ENCODE measurements at regions not wholly inside any gene's neighbourhood (a gene's known extent, or its start where the extent isn't known, plus 50 kb on each side); places are given as distances from the start of the nearest gene placed in this dataset.

DNA sequence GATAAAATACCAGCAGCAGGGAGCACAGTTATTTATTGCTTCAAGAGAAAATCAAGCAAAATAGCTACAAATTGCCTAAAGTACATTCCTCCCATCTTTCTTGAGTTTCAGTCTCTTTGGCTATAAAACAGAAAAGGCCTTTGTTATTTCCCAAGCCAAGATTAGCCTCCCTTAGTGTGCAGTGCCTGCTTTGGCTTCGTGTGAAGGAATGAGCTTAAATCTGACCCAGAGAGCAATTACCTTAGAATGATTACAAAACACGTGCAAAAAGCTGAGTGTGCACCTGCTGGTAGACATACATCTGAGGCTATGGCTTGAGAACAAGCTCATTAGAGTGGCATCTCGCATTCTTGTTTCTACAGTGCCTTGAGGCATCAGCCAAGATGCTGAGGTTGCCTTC lies 250.8 kb downstream of the C4orf33 start:
- H3K4me3 ChIP-seq (ENCODE audit: low read depth, low read length), result no peak overlapping the region
- H2AK5ac ChIP-seq (ENCODE audit: low read length), result no peak overlapping the region
- H2BK12ac ChIP-seq (ENCODE audit: low read length), result no peak overlapping the region
- DNase-seq, result peak in 1 of 2 donors; percentile 10
- no peak overlapping the region for H2BK120ac ChIP-seq (ENCODE audit: insufficient read depth, low read length, poor library complexity)
- no peaks in the 10 kb centered on the region for H3K36me3 ChIP-seq (ENCODE audit: control insufficient read depth in 1 of 2, insufficient read depth in 2 of 2, low read length in 2 of 2)
- no peak overlapping the region for H3K9ac ChIP-seq (ENCODE audit: low read length)
- no peak overlapping the region for H3K4me2 ChIP-seq (ENCODE audit: low read length)
- no CpG with 5 or more reads among the region's 3 CpGs for WGBS (ENCODE audit: extremely low coverage, insufficient coverage, insufficient read length)
- no peak overlapping the region for H2AFZ ChIP-seq (ENCODE audit: insufficient read depth, low read length, poor library complexity)
- H4K8ac ChIP-seq (ENCODE audit: low read depth, low read length), result no peak overlapping the region
- H3K23ac ChIP-seq (ENCODE audit: low read length), result no peak overlapping the region
- H3K79me2 ChIP-seq (ENCODE audit: control insufficient read depth, insufficient read depth, low read length, poor library complexity), result no peaks in the 10 kb centered on the region
- H3K4ac ChIP-seq (ENCODE audit: low read depth, low read length), result no peak overlapping the region
- no peak overlapping the region for H2BK5ac ChIP-seq (ENCODE audit: low read depth, low read length, poor library complexity)
- no peak overlapping the region for H3K27ac ChIP-seq (ENCODE audit: low read depth, low read length)
- H4K12ac ChIP-seq (ENCODE audit: low read depth, low read length), result no peak overlapping the region
- no peaks in the 10 kb centered on the region for H3K9me3 ChIP-seq (ENCODE audit: insufficient read depth, low read depth, low read length)
- no peaks in the 10 kb centered on the region for H3K4me1 ChIP-seq (ENCODE audit: control insufficient read depth in 1 of 2, insufficient read depth in 2 of 2, low read length in 2 of 2)
- H4K91ac ChIP-seq (ENCODE audit: low read depth, low read length), result no peak overlapping the region
- no peak overlapping the region for H3K14ac ChIP-seq (ENCODE audit: low read length)
- H3K27me3 ChIP-seq (ENCODE audit: insufficient read depth, low read length), result no peaks in the 10 kb centered on the region
- H3K18ac ChIP-seq (ENCODE audit: low read length), result no peak overlapping the region
- H3K79me1 ChIP-seq (ENCODE audit: low read length), result no peaks in the 10 kb centered on the region

DNA sequence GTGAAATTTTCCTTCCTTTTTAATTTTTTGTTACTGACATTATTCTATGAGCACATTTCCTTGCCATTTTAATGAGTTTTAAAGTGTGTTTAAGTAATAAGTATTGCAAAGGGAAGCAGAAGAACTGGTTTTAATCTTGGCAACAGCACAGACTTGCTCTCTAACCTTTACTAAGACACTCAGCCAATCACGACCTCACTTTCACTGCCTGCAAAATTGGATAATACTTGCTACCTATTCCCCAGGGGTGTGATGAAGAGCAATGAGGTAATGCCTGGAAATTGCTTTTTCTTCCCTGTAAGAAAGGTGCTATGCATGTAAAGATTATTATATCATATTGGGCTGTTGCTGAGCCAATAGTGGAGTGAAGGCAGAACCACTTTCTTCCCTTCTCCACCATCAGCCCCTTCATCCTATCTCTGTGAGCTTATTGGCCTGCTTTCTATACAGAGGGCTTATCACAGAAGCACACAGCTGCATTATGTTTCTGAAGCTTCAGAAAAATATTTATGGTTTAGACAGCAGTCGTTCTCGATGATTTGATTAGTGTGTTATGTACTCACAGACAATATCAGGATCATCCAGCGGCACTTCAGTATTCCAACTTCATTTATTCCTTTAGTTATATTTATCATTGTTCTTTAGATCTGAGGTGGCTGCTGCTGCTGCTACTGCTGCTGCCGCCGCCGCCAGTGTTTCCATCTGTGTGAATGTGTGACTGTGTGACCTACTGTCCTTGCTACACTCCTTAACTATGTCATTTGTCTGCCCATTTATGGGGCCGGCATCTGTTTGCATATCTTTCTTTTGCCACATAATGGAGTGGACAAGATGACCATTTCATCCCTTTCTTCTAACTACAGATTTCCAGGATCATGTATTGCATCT lies 255.1 kb downstream of the C4orf33 start:
- Histone ChIP-seq H3K9me3 (ENCODE audit: insufficient read depth, low read depth, low read length) (no peaks in the 10 kb centered on the region), H2AFZ (ENCODE audit: insufficient read depth, low read length, poor library complexity) (no peak overlapping the region), H2BK12ac (ENCODE audit: low read length) (no peak overlapping the region), H3K14ac (ENCODE audit: low read length) (no peak overlapping the region), H2BK5ac (ENCODE audit: low read depth, low read length, poor library complexity) (no peak overlapping the region), H4K8ac (ENCODE audit: low read depth, low read length) (no peak overlapping the region), H3K23ac (ENCODE audit: low read length) (no peak overlapping the region), H3K9ac (ENCODE audit: low read length) (no peak overlapping the region), H3K4ac (ENCODE audit: low read depth, low read length) (no peak overlapping the region), H3K4me3 (ENCODE audit: low read depth, low read length) (no peak overlapping the region), H3K4me2 (ENCODE audit: low read length) (no peak overlapping the region), H3K18ac (ENCODE audit: low read length) (no peak overlapping the region), H3K79me2 (ENCODE audit: control insufficient read depth, insufficient read depth, low read length, poor library complexity) (no peaks in the 10 kb centered on the region), H3K4me1 (ENCODE audit: control insufficient read depth in 1 of 2, insufficient read depth in 2 of 2, low read length in 2 of 2) (no peaks in the 10 kb centered on the region), H2AK5ac (ENCODE audit: low read length) (no peak overlapping the region), H2BK120ac (ENCODE audit: insufficient read depth, low read length, poor library complexity) (no peak overlapping the region), H4K91ac (ENCODE audit: low read depth, low read length) (no peak overlapping the region), H3K27ac (ENCODE audit: low read depth, low read length) (no peak overlapping the region), H3K27me3 (ENCODE audit: insufficient read depth, low read length) (no peaks in the 10 kb centered on the region), H3K36me3 (ENCODE audit: control insufficient read depth in 1 of 2, insufficient read depth in 2 of 2, low read length in 2 of 2) (no peaks in the 10 kb centered on the region), H4K12ac (ENCODE audit: low read depth, low read length) (no peak overlapping the region), H3K79me1 (ENCODE audit: low read length) (no peaks in the 10 kb centered on the region)
- no peak for DNase-seq
- no CpG with 5 or more reads among the region's 8 CpGs for WGBS (ENCODE audit: extremely low coverage, insufficient coverage, insufficient read length)

DNA sequence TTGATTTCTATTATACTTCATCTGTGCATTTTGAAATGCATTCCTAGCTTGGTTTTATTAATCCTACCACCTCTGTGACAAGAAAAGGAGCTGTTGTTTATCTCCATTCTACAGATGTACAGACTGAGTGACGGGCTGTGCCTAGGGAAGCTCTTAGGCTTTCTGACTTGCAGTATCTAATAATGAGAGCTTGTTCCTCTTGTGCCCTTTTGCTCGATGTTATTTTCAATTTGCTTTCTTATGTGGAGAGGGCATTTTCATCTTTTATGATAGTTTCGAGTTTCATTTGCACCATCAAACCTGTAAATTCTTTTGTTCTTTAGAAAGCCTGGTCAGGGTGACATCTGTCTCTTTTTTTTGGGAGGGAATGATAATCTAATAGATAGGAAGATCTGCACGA lies 256.5 kb downstream of the C4orf33 start:
- no peaks in the 10 kb centered on the region for H3K79me1 ChIP-seq (ENCODE audit: low read length)
- no peaks in the 10 kb centered on the region for H3K27me3 ChIP-seq (ENCODE audit: insufficient read depth, low read length)
- H2AFZ ChIP-seq (ENCODE audit: insufficient read depth, low read length, poor library complexity), result no peak overlapping the region
- no peak overlapping the region for H3K4ac ChIP-seq (ENCODE audit: low read depth, low read length)
- no peak overlapping the region for H3K9ac ChIP-seq (ENCODE audit: low read length)
- H3K4me1 ChIP-seq (ENCODE audit: control insufficient read depth in 1 of 2, insufficient read depth in 2 of 2, low read length in 2 of 2), result no peaks in the 10 kb centered on the region
- H2BK5ac ChIP-seq (ENCODE audit: low read depth, low read length, poor library complexity), result no peak overlapping the region
- no peak for DNase-seq
- H2BK12ac ChIP-seq (ENCODE audit: low read length), result no peak overlapping the region
- no peak overlapping the region for H3K14ac ChIP-seq (ENCODE audit: low read length)
- H3K79me2 ChIP-seq (ENCODE audit: control insufficient read depth, insufficient read depth, low read length, poor library complexity), result no peaks in the 10 kb centered on the region
- H4K8ac ChIP-seq (ENCODE audit: low read depth, low read length), result no peak overlapping the region
- no peak overlapping the region for H3K23ac ChIP-seq (ENCODE audit: low read length)
- H3K4me3 ChIP-seq (ENCODE audit: low read depth, low read length), result no peak overlapping the region
- H4K12ac ChIP-seq (ENCODE audit: low read depth, low read length), result no peak overlapping the region
- H3K36me3 ChIP-seq (ENCODE audit: control insufficient read depth in 1 of 2, insufficient read depth in 2 of 2, low read length in 2 of 2), result no peaks in the 10 kb centered on the region
- H2BK120ac ChIP-seq (ENCODE audit: insufficient read depth, low read length, poor library complexity), result no peak overlapping the region
- no peak overlapping the region for H3K4me2 ChIP-seq (ENCODE audit: low read length)
- no peak overlapping the region for H2AK5ac ChIP-seq (ENCODE audit: low read length)
- no peak overlapping the region for H3K27ac ChIP-seq (ENCODE audit: low read depth, low read length)
- no peak overlapping the region for H3K18ac ChIP-seq (ENCODE audit: low read length)
- H4K91ac ChIP-seq (ENCODE audit: low read depth, low read length), result no peak overlapping the region
- no CpG with 5 or more reads among the region's 4 CpGs for WGBS (ENCODE audit: extremely low coverage, insufficient coverage, insufficient read length)
- no peaks in the 10 kb centered on the region for H3K9me3 ChIP-seq (ENCODE audit: insufficient read depth, low read depth, low read length)

DNA sequence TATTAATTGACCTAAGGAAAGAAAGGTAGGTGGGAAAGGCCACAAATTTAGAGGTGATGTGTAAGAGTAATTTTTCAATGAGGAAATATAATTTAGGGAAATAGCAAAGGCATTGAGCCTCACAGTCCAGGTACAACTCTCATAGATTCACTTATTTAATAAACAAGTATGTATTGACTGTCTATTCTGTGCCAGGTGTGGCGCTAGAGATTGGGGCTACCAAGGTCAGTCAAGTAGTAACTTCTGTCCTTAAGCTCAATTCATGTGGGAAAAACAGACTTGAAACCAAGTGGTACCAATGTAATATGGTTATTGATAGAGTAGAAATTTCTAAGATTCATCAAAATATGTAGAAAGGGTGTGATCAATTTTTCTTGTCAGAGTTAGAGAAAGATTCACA lies 257.5 kb downstream of the C4orf33 start:
- Histone ChIP-seq H3K4me2 (ENCODE audit: low read length) (no peak overlapping the region), H3K4me3 (ENCODE audit: low read depth, low read length) (no peak overlapping the region), H2BK12ac (ENCODE audit: low read length) (no peak overlapping the region), H2BK120ac (ENCODE audit: insufficient read depth, low read length, poor library complexity) (no peak overlapping the region), H3K4ac (ENCODE audit: low read depth, low read length) (no peak overlapping the region), H4K91ac (ENCODE audit: low read depth, low read length) (no peak overlapping the region), H3K27ac (ENCODE audit: low read depth, low read length) (no peak overlapping the region), H2AK5ac (ENCODE audit: low read length) (no peak overlapping the region), H4K8ac (ENCODE audit: low read depth, low read length) (no peak overlapping the region), H3K23ac (ENCODE audit: low read length) (no peak overlapping the region), H3K79me2 (ENCODE audit: control insufficient read depth, insufficient read depth, low read length, poor library complexity) (no peaks in the 10 kb centered on the region), H3K36me3 (ENCODE audit: control insufficient read depth in 1 of 2, insufficient read depth in 2 of 2, low read length in 2 of 2) (no peaks in the 10 kb centered on the region), H3K27me3 (ENCODE audit: insufficient read depth, low read length) (no peaks in the 10 kb centered on the region), H3K9me3 (ENCODE audit: insufficient read depth, low read depth, low read length) (no peaks in the 10 kb centered on the region), H3K4me1 (ENCODE audit: control insufficient read depth in 1 of 2, insufficient read depth in 2 of 2, low read length in 2 of 2) (no peaks in the 10 kb centered on the region), H3K9ac (ENCODE audit: low read length) (no peak overlapping the region), H3K79me1 (ENCODE audit: low read length) (no peaks in the 10 kb centered on the region), H4K12ac (ENCODE audit: low read depth, low read length) (no peak overlapping the region), H3K18ac (ENCODE audit: low read length) (no peak overlapping the region), H2BK5ac (ENCODE audit: low read depth, low read length, poor library complexity) (no peak overlapping the region), H2AFZ (ENCODE audit: insufficient read depth, low read length, poor library complexity) (no peak overlapping the region), H3K14ac (ENCODE audit: low read length) (no peak overlapping the region)
- no CpG with 5 or more reads among the region's 1 CpG for WGBS (ENCODE audit: extremely low coverage, insufficient coverage, insufficient read length)
- DNase-seq, result no peak
